DMS114 treated with DMSO at 0.1 percent for 48 hours (cell line): ENCODE measurements at regions not wholly inside any gene's neighbourhood (a gene's known extent, or its start where the extent isn't known, plus 50 kb on each side); places are given as distances from the start of the nearest gene placed in this dataset.
"Not testable (repeated sequence)": the region's sequence is repeated elsewhere in the genome, so short reads cannot be mapped to it uniquely, and the experiment has no call there.

ENCODE experiments used
- DNase-seq: peaks from one replicate; lab custom pipeline; 2025; ENCODE audit not compliant: unreplicated experiment; lab: John Stamatoyannopoulos, UW

GRCh38 chr17:77562361-77562760, 396.1 kb upstream of the TNRC6C start:
- DNase-seq, result not testable (repeated sequence)

DNA sequence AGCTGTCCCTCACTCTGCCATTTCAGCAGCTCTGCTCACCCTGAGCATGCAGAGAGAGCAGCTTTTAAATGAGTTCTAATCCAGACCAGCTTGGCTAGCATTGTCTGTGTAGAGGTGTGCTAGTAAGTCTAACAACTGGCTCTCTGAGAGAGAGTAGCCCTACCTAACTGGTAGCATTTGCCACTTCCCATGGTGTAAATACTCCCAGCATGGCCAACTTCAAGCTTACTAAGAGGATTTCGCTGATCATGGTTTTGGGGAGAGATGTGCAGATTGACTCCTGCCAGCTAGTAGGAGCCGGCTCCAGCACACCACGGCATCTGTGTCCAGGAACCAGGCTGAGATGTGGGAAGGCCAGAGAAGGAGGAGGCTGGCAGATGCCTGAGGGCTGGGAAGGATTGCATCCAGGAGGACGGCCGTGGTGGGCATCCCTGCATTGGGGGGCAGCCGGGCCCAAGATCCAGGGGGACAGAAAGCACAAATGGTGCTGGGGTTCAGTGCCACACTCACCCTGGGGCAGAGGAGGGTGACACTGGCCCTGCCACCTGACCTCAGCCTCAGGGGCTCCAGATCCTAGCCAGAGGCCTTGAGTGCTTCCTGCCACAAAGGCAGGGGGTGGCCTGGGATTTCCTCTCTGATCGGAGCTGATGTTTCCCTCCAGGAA, 394.9 kb upstream of the TNRC6C start:
- no peak for DNase-seq

DNA sequence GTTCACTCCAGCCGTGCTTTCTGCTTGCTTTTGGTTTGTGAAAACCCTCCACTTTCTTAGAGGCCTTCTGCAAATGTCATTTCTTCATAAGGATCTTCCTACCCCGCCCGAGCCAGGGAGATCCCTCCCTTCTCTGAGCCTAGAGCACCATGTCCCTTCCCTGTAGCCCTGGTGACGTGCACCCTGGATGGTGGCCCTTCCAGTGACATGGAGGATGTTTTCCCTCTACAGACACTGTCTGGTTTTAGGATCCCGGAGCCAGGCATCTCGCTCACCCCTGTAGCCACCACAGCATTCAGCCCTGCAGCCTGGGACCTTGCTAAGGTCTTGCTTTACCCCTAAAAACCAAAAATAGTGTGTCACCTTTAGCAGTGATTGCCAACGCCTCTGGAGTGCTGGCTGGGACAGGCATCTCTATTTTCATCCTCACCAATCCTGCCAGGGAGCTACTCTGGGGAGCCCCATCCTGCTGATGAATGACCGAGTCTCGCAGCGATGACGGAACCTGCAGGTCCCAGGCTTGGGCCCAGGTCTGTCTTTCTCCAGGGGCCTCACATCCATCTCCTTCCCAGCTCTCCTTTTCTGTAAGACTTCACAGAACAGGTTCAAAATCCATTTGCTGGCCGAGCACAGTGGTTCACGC, 394.1 kb upstream of the TNRC6C start:
- no peak for DNase-seq

DNA sequence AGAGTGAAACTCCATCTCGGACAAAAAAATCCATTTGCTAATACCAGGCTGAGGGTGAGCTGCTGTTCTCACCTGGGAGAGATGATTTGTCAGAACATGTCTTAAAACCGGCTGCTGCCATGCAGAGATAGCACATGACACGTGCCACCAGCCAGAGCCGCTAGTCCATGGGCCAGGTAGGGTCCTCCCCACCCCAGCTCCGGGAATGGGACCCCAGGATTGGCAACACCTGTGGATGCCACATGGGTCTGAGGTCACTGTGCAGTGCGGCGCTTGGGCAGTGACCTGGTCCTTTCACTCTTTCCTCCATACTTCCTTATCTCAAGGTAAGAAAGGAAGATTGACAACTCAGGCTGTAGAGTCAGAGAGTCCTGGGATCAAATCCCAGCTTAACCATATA, 393.3 kb upstream of the TNRC6C start:
- no peak for DNase-seq

- no peak for DNase-seq
These were observed 392.4 kb upstream of the TNRC6C start for GRCh38 chr17:77566151-77566550.

GRCh38 chr17:77566566-77567138, 391.9 kb upstream of the TNRC6C start:
- no peak for DNase-seq

- DNase-seq, result no peak
These were observed 390.0 kb upstream of the TNRC6C start for GRCh38 chr17:77568540-77568939.

GRCh38 chr17:77569846-77570564, 388.5 kb upstream of the TNRC6C start:
- DNase-seq, result no peak

GRCh38 chr17:77570565-77570898, 388.0 kb upstream of the TNRC6C start:
- DNase-seq, result no peak

- no peak for DNase-seq
These were observed 387.1 kb upstream of the TNRC6C start for GRCh38 chr17:77571155-77571981.

DNA sequence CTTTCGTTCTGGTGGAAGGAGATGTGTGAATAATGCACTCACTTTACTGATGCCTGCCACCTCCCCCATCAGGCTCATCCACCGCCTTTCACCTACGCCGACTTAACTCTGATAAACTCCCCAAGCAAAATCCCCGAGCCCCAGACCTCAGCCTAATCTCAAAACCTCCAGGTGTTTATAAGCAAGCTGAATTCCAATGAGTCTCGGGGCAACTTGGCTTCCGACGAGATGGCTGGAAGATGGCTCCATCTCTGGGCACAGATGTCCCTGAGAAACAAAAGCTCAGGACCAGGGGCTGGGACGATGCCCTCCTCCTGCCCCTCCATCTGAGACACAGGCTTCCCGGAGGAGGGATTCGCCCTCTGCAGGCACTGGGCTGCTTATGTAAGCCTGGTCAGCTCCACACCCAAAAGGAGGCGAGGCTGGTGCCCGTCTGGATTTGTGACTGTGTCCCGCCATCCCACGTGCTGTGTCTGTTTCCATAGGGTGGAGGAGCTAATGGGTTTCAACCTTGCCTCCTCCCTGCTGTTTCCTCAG, 386.4 kb upstream of the TNRC6C start:
- DNase-seq, result no peak

DNA sequence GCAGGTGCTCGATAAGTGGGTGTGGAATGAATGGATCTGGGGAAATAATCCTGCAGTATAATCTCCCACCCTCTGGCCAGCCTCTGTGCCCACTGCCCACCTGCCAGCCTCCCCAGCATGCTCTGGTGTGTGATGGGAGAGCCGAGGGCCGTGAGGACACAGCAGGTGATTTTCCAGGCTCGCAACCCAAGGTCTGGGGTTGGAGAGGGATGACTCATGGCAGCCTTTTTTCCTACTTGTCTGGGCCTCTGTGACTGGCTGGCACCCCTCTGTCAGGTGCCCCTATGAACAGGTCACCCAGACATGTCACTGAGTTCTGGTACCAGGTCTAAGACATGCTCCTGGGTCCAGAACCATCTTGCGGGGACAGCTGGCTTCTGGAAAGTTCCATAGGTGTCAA, 385.7 kb upstream of the TNRC6C start:
- no peak for DNase-seq

DNA sequence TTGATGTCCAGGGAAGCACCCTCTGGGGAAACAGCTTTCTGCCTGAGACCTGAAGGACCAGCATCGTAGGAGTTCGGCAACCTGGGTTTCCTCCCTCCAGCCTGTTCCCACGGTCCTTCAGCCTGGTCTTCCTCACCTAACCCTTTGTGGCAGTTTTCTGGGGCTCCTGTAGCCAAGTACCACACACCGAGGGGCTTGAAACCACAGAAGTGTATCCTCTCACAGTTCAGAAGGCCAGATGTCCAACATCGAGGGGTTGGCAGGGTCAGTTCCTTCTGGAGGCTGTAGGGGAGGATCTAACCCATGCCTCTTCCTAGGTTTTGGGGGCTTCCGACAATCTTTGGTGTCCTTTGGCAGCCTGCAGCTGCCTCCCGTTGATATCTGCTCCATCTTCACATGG, 381.0 kb upstream of the TNRC6C start:
- DNase-seq, result no peak

GRCh38 chr17:77579131-77579530, 379.4 kb upstream of the TNRC6C start:
- no peak for DNase-seq

GRCh38 chr17:77579682-77580081, 378.8 kb upstream of the TNRC6C start:
- no peak for DNase-seq

GRCh38 chr17:77580531-77581270, 377.8 kb upstream of the TNRC6C start:
- no peak for DNase-seq

DNA sequence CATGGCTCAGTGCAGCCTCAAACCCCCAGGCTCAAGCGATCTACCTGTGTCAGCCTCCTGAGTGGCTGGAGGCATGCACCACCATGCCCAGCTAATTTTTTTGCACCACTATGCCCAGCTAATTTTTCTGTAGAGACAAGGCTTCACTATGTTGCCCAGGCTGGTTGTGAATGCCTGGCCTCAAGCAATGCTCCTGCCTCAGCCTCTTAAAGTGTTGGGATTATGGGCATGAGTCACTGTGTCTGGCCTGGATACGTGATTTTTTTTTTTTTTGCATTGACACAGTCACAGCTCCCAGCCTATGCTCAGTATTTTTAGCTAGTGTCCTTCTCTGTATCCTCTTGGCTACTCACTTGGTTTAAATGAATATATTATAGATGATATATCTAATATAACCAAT, 377.0 kb upstream of the TNRC6C start:
- DNase-seq, result no peak

GRCh38 chr17:77585142-77585860, 373.2 kb upstream of the TNRC6C start:
- no peak for DNase-seq

- no peak for DNase-seq
These were observed 367.4 kb upstream of the TNRC6C start for GRCh38 chr17:77590951-77591735.
